ENCODE measurements at regions not wholly inside any gene's neighbourhood (a gene's known extent, or its start where the extent isn't known, plus 50 kb on each side); places are given as distances from the start of the nearest gene placed in this dataset.

GRCh38 chr2:234711308-234711707, 214.4 kb upstream of the ARL4C start:
- TF ChIP-seq EZH2 (IDR thresholded peaks at IDR 0.05; ENCODE audit: low read length), result no peak
- TF ChIP-seq CTCF (optimal IDR thresholded peaks at IDR 0.05 in 1 of 3, IDR thresholded peaks at IDR 0.05 in 1 of 3, conservative IDR thresholded peaks at IDR 0.05 in 1 of 3; ENCODE audit: extremely low read depth in 1 of 3, insufficient read depth in 2 of 3, low read length in 3 of 3), result no peak

All from keratinocyte (primary cell).